Fibroblast of pulmonary artery (primary cell): ENCODE measurements at regions not wholly inside any gene's neighbourhood (a gene's known extent, or its start where the extent isn't known, plus 50 kb on each side); places are given as distances from the start of the nearest gene placed in this dataset.

Source experiments
- DNase-seq: peaks from one replicate; pipeline ENCODE4 v3.0.0-alpha.2; 2010; ENCODE audit warnings: low read depth
- H3K4me3 ChIP-seq: replicated peaks from 2 replicates; pipeline ENCODE4 v1.5.1; 2011; ENCODE audit warnings: low read depth, mild to moderate bottlenecking, control low read depth, low read length, moderate library complexity
- TF ChIP-seq, protein P1 (sequence below): IDR thresholded peaks from 2 replicates; pipeline ENCODE4 v1.5.1; 2011; ENCODE audit warnings: mild to moderate bottlenecking, control low read depth, low read length, inconsistent platforms; ENCODE audit errors: missing control alignments

DNA sequence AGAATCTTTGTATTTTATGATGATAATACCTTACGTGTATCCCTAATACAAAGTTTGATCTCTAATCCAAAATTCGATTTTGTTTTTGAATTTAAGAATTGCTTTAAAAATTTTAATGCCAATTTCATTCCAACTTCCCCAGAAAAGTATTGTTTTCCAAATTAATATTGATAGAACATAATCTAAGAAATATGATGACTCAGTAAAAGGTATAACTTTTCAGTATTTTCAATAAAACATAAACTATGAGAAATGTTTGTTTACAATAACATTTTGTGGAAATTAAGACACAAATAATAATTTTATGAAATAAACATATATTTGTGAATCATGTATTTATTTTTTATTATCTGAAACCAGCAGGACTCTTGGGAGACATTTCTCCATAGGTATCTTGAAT is 931.6 kb downstream of the EFNA5 start:
- H3K4me3 ChIP-seq: no peak overlapping the region
- DNase-seq: no peak
- TF ChIP-seq, protein P1, sequence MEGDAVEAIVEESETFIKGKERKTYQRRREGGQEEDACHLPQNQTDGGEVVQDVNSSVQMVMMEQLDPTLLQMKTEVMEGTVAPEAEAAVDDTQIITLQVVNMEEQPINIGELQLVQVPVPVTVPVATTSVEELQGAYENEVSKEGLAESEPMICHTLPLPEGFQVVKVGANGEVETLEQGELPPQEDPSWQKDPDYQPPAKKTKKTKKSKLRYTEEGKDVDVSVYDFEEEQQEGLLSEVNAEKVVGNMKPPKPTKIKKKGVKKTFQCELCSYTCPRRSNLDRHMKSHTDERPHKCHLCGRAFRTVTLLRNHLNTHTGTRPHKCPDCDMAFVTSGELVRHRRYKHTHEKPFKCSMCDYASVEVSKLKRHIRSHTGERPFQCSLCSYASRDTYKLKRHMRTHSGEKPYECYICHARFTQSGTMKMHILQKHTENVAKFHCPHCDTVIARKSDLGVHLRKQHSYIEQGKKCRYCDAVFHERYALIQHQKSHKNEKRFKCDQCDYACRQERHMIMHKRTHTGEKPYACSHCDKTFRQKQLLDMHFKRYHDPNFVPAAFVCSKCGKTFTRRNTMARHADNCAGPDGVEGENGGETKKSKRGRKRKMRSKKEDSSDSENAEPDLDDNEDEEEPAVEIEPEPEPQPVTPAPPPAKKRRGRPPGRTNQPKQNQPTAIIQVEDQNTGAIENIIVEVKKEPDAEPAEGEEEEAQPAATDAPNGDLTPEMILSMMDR: no peak

DNA sequence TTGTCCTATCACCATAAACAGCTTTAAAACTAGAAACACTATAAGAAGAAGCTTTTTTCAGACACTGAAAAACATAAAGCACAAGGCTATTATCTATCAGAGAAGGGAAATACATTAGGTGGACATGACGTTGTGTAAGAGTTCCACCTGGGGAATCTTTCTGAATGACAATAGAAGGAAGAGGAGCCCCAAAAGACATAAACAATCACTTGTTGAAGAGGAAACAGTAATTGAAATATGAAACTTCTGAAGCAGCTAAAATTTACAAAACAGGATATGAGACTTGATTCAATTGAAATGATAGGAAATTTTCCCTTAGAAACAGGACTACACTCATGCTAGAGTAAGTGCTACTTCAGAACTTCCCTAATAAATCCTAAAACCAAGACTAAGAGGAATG is 933.6 kb downstream of the EFNA5 start:
- DNase-seq: no peak

DNA sequence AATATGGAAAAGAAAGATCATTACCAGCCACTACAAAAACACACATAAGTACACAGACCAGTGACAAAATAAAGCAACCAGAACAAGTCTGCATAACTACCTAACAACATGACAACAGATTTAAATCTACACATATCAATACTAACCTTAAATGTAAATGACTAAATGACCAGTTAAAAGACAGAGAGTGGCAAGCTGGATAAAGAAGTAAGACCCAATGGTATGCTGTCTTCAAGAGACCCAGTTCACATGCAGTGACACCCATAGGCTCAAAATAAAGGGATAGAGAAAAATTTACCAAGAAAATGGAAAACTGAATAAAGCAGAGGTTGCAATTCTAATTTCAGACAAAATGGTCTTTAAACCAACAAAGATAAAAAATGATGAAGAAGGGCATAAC is 938.1 kb downstream of the EFNA5 start:
- H3K4me3 ChIP-seq: no peak overlapping the region
- no peak for DNase-seq
- TF ChIP-seq, protein P1: no peak

More for the DNA sequence above, 933.6 kb downstream of the EFNA5 start:
- H3K4me3 ChIP-seq: no peak overlapping the region
- TF ChIP-seq, protein P1: no peak

DNA sequence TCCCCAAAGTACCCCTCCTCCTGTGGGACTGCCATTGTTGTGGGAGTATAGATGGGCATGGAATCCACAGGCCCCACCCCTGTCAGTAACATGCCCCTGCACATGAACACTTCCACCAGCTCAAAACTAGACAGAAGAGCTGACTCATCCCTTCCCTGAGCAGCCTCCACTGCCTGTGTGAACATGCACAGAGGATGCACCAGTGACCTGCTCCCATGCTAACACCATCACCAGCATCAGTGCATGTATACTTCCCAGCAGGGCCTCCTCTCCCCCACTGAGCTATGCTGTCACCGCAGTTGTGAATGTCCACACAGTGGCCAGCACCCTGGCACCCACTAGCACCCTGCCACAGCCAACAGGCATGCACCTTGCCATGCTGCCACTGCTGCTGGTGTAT is 939.8 kb downstream of the EFNA5 start:
- TF ChIP-seq, protein P1: no peak
- no peak for DNase-seq
- no peak overlapping the region for H3K4me3 ChIP-seq

DNA sequence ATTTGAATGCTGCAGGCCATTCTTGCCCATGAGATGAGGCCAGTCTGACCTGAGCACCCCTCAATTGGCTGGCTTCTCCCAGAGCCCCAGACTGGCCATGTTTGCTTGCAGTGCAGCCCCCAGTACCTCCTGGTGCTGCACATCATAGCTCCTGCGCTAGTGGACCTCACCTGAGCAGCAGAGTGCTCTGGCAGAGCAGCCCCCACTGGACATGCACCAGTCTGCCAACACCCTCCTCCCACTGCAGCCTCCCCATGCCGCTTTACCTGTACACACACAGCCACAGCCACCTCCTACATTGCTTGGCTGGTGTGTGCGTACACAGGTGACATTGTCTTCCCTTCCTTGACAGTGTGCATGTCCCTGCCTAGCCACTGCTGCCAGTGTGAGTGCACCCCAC is 940.2 kb downstream of the EFNA5 start:
- TF ChIP-seq, protein P1: no peak
- DNase-seq: no peak

DNA sequence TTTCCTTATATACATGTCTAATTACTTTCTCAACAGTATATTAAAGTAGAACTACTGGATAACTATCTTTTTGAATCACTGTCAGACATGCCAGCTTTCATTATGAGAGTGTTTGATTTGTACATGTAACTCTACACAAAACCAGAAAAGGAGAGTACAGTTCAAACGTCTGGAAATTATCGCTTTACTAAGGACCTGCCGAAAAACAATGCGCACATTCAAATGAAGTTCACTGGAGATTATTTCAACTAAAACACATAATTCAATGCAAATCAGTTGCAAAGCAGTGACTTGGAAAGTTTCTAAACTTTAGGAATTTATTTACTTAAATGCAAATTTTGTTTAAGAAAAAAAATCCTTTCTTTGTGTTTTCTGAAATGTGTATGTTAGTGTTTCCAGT is 942.5 kb downstream of the EFNA5 start:
- H3K4me3 ChIP-seq: no peak overlapping the region
- TF ChIP-seq, protein P1: no peak
- DNase-seq: no peak

More for the DNA sequence above, 940.2 kb downstream of the EFNA5 start:
- no peak overlapping the region for H3K4me3 ChIP-seq

DNA sequence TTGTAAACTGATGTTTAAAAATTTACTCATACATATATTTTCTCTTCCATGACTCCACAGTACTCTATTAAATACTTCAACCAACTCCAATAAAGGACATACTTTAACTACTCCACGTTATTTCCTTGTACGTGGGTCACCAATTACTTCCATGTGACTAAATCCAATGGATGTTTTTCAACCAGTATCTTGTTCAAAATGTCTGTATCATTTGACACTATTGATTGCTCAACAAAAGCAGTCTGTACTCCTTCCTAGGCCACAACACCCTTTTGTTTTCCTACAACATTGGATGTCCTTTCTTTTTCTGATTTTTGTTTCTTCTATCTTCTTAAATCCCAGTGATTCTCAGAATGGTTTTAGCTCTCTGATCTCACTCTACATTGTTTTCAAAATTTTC is 943.7 kb downstream of the EFNA5 start:
- no peak overlapping the region for H3K4me3 ChIP-seq
- TF ChIP-seq, protein P1: no peak

More for the DNA sequence above, 943.7 kb downstream of the EFNA5 start:
- no peak for DNase-seq
